Retinal pigment epithelial cell (primary cell): ENCODE measurements at regions not wholly inside any gene's neighbourhood (a gene's known extent, or its start where the extent isn't known, plus 50 kb on each side); places are given as distances from the start of the nearest gene placed in this dataset.

ENCODE experiments used
- DNase-seq: peaks from one replicate; pipeline ENCODE4 v3.0.0-alpha.2; 2010; ENCODE audit warnings: low read depth
- H3K4me3 ChIP-seq: 2 replicates; pipeline ENCODE4 v1.5.1; 2011; ENCODE audit warnings: mild to moderate bottlenecking, low read length, control low read depth, moderate library complexity
- TF ChIP-seq, protein P1 (sequence below): conservative IDR thresholded peaks from 2 replicates; pipeline ENCODE4 v1.5.1; 2011; ENCODE audit warnings: low read depth, low read length, control low read depth, inconsistent platforms

DNA sequence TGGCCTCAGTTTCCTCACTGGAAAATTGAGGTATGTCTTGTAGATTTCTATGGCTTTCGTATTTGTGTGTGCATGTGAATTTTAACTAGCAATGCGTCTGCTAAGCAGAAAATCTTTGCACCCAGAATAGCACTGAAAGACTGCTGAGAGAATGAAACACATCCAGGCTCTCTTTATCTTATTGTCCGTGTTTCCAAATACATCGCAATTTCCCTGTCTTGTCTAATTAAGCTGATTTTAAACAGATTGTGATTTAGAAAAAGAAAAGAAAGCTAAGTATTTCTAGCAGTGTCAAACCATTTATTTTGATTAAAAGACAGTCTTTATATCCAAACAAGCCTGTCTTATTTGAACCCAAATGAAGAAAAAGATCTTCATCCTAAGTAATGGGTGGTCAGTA, 168.6 kb downstream of the PMP22 start:
- DNase-seq: no peak
- no peak overlapping the region for H3K4me3 ChIP-seq
- TF ChIP-seq, protein P1, sequence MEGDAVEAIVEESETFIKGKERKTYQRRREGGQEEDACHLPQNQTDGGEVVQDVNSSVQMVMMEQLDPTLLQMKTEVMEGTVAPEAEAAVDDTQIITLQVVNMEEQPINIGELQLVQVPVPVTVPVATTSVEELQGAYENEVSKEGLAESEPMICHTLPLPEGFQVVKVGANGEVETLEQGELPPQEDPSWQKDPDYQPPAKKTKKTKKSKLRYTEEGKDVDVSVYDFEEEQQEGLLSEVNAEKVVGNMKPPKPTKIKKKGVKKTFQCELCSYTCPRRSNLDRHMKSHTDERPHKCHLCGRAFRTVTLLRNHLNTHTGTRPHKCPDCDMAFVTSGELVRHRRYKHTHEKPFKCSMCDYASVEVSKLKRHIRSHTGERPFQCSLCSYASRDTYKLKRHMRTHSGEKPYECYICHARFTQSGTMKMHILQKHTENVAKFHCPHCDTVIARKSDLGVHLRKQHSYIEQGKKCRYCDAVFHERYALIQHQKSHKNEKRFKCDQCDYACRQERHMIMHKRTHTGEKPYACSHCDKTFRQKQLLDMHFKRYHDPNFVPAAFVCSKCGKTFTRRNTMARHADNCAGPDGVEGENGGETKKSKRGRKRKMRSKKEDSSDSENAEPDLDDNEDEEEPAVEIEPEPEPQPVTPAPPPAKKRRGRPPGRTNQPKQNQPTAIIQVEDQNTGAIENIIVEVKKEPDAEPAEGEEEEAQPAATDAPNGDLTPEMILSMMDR: no peak

DNA sequence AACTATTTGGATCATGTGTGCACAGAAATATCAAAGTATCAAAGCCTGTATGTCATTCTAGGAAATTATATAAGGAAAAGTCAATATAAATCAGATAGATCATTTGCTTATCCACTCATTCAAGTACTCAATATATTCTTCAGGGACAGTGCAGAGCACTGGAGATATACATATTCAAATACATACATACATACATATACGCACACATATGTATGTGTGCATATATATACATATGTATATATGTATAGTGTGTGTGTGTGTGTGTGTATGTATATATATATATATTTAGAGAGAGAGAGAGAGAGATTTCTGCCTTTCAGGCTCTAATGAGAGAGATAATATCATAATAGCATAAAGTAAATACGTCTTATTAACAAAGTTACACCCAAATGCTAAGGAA, 169.2 kb downstream of the PMP22 start:
- no peak overlapping the region for H3K4me3 ChIP-seq
- no peak for DNase-seq
- TF ChIP-seq, protein P1: no peak

DNA sequence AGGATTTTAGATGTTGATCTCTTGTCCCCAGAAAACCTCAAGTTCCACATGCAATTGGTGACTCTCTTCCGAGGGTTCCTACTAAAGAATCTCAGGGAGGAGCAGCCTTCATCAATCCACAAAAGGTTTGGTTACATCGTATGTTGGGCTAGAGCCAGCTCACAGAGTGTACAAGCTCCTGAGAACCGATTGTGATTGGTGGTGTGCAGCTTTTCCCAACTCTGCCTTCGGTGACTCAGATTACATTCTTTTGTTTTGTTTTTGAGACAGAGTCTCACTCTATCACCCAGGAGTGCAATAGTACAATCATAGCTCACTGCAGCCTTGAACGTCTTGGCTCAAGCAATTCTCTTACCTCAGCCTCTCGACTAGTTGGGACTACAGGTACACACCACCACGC, 172.4 kb downstream of the PMP22 start:
- DNase-seq: no peak
- H3K4me3 ChIP-seq: no peak overlapping the region
- TF ChIP-seq, protein P1: no peak

DNA sequence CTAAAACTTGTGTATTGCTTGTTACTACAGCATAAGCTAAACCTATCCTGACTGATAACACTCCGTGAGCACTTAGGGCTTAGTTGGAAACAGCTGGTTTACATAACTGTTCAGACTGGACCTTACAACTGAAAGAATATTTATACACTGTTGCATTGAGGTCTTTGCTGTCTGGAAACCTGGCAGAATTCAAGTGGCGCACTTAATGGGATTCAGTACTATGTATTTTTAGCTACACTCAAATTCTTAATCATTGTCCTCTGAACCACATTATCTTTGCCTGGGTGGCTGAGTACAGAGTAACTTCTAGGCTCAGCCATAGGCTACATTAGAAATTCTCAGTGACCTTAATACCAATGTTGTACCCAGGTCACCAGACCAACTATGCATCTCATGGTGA, 172.9 kb downstream of the PMP22 start:
- TF ChIP-seq, protein P1: no peak
- no peak for DNase-seq

DNA sequence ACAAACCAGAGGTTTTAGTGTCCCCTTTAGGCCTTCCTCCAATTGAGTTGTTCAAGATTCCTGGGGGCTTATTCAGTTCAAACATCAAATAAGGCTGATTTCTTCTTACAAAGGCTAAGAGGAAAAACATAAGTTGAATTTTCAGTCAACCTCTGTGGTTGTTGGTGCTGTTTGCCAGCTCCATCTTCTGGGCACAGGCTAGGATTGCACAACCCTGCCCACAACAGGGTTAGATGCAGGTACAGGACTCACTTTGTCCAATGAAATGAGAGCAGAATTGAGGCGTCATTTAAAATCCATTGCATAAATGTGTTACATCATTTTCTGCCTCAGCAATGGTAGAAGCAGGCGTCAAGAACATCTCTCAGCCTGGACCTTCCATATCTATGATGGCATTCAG, 173.3 kb downstream of the PMP22 start:
- TF ChIP-seq, protein P1: peak; percentile 54
- DNase-seq: no peak
- H3K4me3 ChIP-seq: no peak overlapping the region

More for the DNA sequence above, 172.9 kb downstream of the PMP22 start:
- H3K4me3 ChIP-seq: no peak overlapping the region

DNA sequence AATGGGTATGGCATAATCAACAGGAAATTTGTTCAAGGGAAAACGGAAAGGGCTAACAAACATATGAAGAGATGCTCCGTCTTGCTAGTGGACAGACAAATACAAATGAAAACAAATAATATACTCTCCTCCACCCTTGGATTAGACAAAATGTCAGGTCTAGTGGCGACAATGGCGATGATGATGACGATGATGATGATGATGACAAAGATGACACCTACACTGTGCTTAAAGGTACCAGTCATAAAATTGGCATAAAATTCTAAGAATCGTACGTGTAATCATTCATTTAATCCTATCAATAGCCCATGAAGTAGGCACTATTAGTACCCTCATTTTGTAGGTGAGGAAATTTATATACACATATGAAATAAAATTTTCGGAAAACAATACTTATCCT, 174.6 kb downstream of the PMP22 start:
- no peak overlapping the region for H3K4me3 ChIP-seq
- no peak for DNase-seq
- TF ChIP-seq, protein P1: no peak

DNA sequence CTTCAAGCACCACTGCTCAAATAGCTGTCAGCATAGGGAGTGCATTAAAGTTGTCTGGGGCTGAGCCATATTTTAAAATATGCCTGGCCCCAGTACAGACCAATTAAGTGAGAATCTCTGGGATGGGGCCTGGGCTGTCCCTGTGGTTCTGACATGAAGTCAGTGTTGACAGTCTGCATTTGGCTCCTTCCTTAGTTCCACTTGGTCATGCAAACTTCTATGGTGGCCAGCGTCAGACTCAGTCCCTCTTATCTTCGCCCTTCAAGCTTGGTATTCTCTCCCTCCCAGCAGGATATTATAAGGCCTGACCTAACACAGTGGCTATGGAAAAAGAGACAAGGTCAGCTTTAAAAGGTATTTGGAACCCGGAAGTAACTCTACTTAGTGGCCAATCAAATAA, 177.2 kb downstream of the PMP22 start:
- no peak for DNase-seq
- TF ChIP-seq, protein P1: no peak
- H3K4me3 ChIP-seq: no peak overlapping the region
